ENCODE measurements at regions not wholly inside any gene's neighbourhood (a gene's known extent, or its start where the extent isn't known, plus 50 kb on each side); places are given as distances from the start of the nearest gene placed in this dataset.

DNA sequence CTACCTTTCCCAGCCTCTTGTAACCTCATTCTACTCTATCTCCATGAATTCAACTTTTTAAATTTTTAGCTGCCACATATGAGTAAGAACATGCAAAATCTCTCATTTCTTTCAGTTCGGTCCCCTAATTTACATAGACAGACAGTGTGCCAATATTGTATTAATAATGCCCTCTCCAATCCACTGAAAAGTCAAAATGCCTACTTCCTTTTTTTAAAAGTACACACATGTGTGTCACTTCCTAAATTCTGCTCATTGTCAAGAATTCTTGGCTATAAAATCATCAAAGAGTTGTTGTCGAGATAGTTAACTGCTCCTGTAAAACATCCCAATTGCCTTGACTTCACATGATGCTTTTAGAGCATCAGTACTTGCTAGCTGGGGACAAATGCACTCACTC is 84.2 kb upstream of the IL12A start:
- DNase-seq (ENCODE audit: low spot score), result no peak
- Histone ChIP-seq H3K4me3 (no peak overlapping the region), H3K27ac (no peak overlapping the region)
- TF ChIP-seq, protein P1, sequence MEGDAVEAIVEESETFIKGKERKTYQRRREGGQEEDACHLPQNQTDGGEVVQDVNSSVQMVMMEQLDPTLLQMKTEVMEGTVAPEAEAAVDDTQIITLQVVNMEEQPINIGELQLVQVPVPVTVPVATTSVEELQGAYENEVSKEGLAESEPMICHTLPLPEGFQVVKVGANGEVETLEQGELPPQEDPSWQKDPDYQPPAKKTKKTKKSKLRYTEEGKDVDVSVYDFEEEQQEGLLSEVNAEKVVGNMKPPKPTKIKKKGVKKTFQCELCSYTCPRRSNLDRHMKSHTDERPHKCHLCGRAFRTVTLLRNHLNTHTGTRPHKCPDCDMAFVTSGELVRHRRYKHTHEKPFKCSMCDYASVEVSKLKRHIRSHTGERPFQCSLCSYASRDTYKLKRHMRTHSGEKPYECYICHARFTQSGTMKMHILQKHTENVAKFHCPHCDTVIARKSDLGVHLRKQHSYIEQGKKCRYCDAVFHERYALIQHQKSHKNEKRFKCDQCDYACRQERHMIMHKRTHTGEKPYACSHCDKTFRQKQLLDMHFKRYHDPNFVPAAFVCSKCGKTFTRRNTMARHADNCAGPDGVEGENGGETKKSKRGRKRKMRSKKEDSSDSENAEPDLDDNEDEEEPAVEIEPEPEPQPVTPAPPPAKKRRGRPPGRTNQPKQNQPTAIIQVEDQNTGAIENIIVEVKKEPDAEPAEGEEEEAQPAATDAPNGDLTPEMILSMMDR (IDR thresholded peaks at IDR 0.05), result no peak

DNA sequence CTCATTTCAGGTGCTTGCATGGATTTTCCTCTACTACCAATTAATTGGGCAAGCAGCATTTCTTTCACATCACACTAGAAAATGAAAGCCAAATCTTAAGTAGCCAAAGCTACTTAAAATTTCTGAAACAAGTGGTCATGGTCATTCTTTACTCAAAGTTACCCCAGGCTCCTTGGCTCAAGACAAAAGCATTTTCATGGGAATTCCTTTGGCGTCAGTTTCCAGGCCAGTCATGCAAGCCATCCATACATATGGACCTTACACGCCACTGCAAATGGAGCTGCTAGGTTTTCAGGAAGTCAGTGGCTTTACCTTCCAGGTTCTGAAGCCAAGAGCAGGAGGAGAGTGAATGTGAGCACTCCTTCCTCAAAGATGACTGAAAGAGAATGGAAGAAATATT is 83.7 kb upstream of the IL12A start:
- Histone ChIP-seq H3K4me3 (no peak overlapping the region), H3K27ac (no peak overlapping the region)
- no peak for DNase-seq (ENCODE audit: low spot score)
- TF ChIP-seq, protein P1 (IDR thresholded peaks at IDR 0.05), result no peak

DNA sequence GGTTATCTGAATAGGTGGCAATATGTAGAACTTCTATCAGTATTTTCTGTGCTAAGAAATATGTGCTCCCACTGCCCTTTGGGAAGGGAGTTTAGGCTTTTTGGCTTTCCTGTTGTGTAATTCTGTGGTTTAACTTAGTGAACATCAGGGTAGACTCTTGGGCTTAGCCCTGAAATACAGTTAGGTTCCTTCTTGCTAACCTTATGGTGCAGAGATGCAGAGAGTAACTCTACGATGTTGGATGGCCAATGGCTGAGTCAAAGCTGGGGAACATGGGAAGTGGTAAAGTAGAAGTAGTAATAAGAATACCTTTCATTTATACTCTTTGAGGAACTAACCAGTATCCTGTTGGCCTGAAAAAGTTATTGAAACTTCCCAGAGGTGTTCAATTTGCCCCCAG is 80.8 kb upstream of the IL12A start:
- TF ChIP-seq, protein P1 (IDR thresholded peaks at IDR 0.05), result no peak
- H3K4me3 ChIP-seq, result no peak overlapping the region
- H3K27ac ChIP-seq, result no peak overlapping the region
- DNase-seq (ENCODE audit: low spot score), result no peak

GRCh38 chr3:159910991-159911663 is 77.5 kb upstream of the IL12A start:
- TF ChIP-seq, protein P1 (IDR thresholded peaks at IDR 0.05), result no peak
- no peak for DNase-seq (ENCODE audit: low spot score)
- H3K27ac ChIP-seq, result peak overlapping the region; percentile 29 to 43
- H3K4me3 ChIP-seq, result peak overlapping the region; percentile 51

GRCh38 chr3:159911664-159912037 is 77.0 kb upstream of the IL12A start:
- H3K27ac ChIP-seq, result peak overlapping the region; percentile 29 to 43

GRCh38 chr3:159913712-159914414 is 74.8 kb upstream of the IL12A start:
- H3K4me3 ChIP-seq, result no peak overlapping the region
- TF ChIP-seq, protein P1 (IDR thresholded peaks at IDR 0.05), result no peak
- no peak overlapping the region for H3K27ac ChIP-seq
- DNase-seq (ENCODE audit: low spot score), result no peak

More at GRCh38 chr3:159911664-159912037, 77.0 kb upstream of the IL12A start:
- no peak for DNase-seq (ENCODE audit: low spot score)
- H3K4me3 ChIP-seq, result peak overlapping the region; percentile 51
- TF ChIP-seq, protein P1 (IDR thresholded peaks at IDR 0.05), result no peak

DNA sequence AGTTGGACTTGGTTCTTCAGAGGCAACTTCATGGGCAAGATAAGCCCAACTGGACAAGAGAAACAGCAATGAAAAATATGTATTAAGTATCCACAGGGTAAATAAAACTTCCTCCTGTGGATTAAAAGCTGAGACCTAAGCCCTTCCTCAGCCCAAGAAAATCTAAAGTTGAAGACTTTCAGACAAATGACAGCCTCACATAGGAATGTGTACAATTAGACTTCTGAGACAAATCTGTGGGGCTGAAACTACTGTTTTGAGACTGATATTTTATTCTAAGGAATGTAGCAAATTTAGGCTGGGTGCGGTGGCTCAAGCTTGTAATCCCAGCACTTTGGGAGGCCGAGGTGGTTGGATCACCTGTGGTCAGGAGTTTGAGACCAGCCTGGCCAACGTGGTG is 74.2 kb upstream of the IL12A start:
- Histone ChIP-seq H3K4me3 (no peak overlapping the region), H3K27ac (no peak overlapping the region)
- no peak for DNase-seq (ENCODE audit: low spot score)
- TF ChIP-seq, protein P1 (IDR thresholded peaks at IDR 0.05), result no peak

All from coronary artery (tissue), 2 donors.